Neutrophil (primary cell): ENCODE measurements at regions not wholly inside any gene's neighbourhood (a gene's known extent, or its start where the extent isn't known, plus 50 kb on each side); places are given as distances from the start of the nearest gene placed in this dataset.

Experiments used
- H3K27ac ChIP-seq: fragments of 200-600 bp; sonication (generic); 2 replicates; pipeline ENCODE4 v1.5.1; 2016; ENCODE audit warnings: mild to moderate bottlenecking, moderate library complexity
- H3K27me3 ChIP-seq: fragments of 200-600 bp; sonication (generic); 2 replicates; pipeline ENCODE4 v1.6.0; 2016; ENCODE audit warnings: mild to moderate bottlenecking
- H3K36me3 ChIP-seq: fragments of 200-600 bp; sonication (generic); 2 replicates; pipeline ENCODE4 v1.5.1; 2017
- H3K4me1 ChIP-seq, 2 experiments: fragments of 200-600 bp in 1 of 2; sonication (generic) in 1 of 2; 1 replicate in 1 of 2; 2 replicates in 1 of 2; pipeline versions ENCODE4 v1.5.1 to v1.6.1; 2013 to 2016; ENCODE audit warnings: low read depth in 1 of 2, low read length in 1 of 2, mild to moderate bottlenecking in 1 of 2, moderate library complexity in 1 of 2; ENCODE audit not compliant: control insufficient read depth in 1 of 2, insufficient read depth in 1 of 2
- H3K4me3 ChIP-seq, 2 experiments: fragments of 200-600 bp in 1 of 2; sonication (generic) in 1 of 2; 1 replicate in 1 of 2; 2 replicates in 1 of 2; pipeline ENCODE4 v1.5.1; 2013 to 2016; ENCODE audit warnings: low read depth in 1 of 2, low read length in 1 of 2, mild to moderate bottlenecking in 1 of 2, moderate library complexity in 1 of 2
- H3K9me3 ChIP-seq: fragments of 200-600 bp; sonication (generic); 2 replicates; pipeline ENCODE4 v1.5.1; 2016
- TF ChIP-seq, protein P1 (sequence below): fragments of 200-600 bp; sonication (generic); IDR thresholded peaks from 2 replicates; pipeline ENCODE4 v1.5.1; 2016; ENCODE audit warnings: antibody characterized with exemption

DNA sequence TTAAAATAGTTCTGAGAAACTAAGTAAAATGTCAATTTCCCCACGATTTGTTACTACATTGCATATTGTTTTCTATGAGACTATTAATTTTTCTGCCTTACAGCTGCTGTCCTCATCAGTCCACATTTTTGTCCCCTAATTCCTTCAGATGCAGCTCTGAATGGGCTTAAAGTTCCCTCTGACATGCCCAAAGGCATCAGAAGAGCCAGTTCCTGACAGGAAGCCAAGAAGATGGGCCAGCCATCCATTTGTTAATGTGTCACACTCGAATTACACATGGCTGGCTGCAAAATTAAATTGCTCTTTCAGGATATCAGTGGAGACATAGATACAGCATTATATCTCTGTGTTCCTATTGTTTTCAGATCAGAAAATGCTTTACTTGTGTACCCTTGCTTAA lies 1223.0 kb downstream of the EPHA7 start:
- Histone ChIP-seq H3K4me3 (no peak overlapping the region), H3K36me3 (no peaks in the 10 kb centered on the region), H3K9me3 (no peaks in the 10 kb centered on the region), H3K4me1 (no peaks in the 10 kb centered on the region), H3K27ac (no peak overlapping the region), H3K27me3 (no peaks in the 10 kb centered on the region)
- TF ChIP-seq, protein P1, sequence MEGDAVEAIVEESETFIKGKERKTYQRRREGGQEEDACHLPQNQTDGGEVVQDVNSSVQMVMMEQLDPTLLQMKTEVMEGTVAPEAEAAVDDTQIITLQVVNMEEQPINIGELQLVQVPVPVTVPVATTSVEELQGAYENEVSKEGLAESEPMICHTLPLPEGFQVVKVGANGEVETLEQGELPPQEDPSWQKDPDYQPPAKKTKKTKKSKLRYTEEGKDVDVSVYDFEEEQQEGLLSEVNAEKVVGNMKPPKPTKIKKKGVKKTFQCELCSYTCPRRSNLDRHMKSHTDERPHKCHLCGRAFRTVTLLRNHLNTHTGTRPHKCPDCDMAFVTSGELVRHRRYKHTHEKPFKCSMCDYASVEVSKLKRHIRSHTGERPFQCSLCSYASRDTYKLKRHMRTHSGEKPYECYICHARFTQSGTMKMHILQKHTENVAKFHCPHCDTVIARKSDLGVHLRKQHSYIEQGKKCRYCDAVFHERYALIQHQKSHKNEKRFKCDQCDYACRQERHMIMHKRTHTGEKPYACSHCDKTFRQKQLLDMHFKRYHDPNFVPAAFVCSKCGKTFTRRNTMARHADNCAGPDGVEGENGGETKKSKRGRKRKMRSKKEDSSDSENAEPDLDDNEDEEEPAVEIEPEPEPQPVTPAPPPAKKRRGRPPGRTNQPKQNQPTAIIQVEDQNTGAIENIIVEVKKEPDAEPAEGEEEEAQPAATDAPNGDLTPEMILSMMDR, result no peak

DNA sequence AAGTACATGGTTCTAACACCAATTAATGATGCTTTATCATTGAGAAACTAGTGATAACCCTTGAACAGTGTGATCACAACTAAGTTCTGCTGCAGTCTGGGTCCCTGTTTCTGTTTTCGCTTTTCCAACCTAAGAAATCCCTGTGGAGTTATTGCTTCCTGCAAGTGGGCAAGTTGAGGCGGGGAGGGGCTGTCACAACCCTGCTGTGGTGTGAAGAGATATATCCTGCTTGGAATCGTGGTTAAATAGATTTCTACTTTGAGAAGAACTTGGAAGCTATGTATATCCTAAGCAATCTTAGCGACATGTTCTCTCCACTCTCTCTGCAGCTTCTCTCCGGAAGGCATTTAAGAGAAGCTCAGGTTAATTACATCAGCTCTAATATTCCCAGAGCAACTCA lies 1223.6 kb downstream of the EPHA7 start:
- H3K27me3 ChIP-seq, result no peaks in the 10 kb centered on the region
- H3K9me3 ChIP-seq, result no peaks in the 10 kb centered on the region
- no peak overlapping the region for H3K27ac ChIP-seq
- H3K4me1 ChIP-seq, result no peaks in the 10 kb centered on the region
- TF ChIP-seq, protein P1, result no peak
- no peak overlapping the region for H3K4me3 ChIP-seq
- no peaks in the 10 kb centered on the region for H3K36me3 ChIP-seq

DNA sequence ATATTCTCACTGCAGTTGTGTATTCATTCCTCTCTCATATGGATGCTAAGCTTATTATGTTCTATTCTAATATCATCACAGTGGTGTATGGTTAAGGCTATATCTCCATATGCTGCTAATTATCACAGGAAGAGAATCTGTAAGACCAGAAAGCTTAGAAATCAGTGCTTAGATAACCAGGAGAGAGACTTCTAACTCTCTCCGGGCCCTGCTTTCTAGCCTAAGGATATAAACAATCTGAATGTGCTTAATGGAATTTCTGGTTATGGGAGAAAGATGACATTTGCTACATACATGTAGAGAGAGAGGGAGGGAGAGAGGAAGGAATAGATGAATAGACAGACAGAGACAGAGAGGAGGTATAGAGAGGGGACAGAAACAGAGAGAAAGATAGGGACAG lies 1231.3 kb downstream of the EPHA7 start:
- H3K4me3 ChIP-seq, result no peak overlapping the region
- H3K4me1 ChIP-seq, result no peaks in the 10 kb centered on the region
- H3K9me3 ChIP-seq, result no peaks in the 10 kb centered on the region
- TF ChIP-seq, protein P1, result no peak
- no peaks in the 10 kb centered on the region for H3K36me3 ChIP-seq
- H3K27ac ChIP-seq, result no peak overlapping the region
- H3K27me3 ChIP-seq, result no peaks in the 10 kb centered on the region

DNA sequence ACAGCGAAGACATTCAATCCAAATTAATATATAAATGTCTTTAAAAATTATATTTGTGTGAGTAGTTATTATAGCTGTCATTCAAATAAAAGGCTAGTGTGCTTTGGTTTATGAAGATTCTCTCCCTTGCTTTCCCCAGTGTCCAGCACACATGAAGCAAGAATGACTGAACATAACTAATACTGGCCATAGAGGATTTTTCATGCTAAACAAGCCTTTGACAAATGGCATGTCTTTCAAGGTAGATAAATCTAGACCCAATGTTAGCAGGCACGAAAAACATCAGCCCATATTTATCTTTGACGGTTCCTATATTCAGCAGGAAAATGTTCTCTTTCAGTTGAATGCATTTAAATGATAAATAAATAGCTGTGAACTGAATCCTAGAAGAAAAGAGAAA lies 1234.4 kb downstream of the EPHA7 start:
- TF ChIP-seq, protein P1, result no peak
- no peak overlapping the region for H3K27ac ChIP-seq
- H3K9me3 ChIP-seq, result no peaks in the 10 kb centered on the region
- no peaks in the 10 kb centered on the region for H3K27me3 ChIP-seq
- no peak overlapping the region for H3K4me3 ChIP-seq
- H3K4me1 ChIP-seq, result no peaks in the 10 kb centered on the region
- no peaks in the 10 kb centered on the region for H3K36me3 ChIP-seq

DNA sequence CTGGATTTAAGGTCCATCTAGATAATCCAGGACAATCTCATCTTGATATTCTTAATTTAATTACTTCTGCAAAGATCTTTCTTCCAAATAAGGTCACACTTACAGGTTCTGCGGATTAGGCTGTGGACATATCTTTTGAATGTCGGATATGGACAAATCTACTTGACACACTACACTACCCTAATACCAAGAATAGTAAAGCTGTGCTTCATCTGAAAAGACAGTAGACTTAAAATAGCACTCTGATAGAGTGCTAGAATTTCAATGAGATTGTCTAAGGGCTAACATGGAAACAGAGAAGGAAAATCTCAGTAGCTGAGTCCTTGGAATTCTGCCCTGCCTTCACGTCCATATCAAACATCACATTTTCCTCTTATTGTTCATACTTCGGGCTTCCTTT lies 1238.0 kb downstream of the EPHA7 start:
- no peaks in the 10 kb centered on the region for H3K9me3 ChIP-seq
- H3K4me3 ChIP-seq, result no peak overlapping the region
- no peaks in the 10 kb centered on the region for H3K4me1 ChIP-seq
- TF ChIP-seq, protein P1, result no peak
- H3K27ac ChIP-seq, result no peak overlapping the region
- no peaks in the 10 kb centered on the region for H3K27me3 ChIP-seq
- no peaks in the 10 kb centered on the region for H3K36me3 ChIP-seq

DNA sequence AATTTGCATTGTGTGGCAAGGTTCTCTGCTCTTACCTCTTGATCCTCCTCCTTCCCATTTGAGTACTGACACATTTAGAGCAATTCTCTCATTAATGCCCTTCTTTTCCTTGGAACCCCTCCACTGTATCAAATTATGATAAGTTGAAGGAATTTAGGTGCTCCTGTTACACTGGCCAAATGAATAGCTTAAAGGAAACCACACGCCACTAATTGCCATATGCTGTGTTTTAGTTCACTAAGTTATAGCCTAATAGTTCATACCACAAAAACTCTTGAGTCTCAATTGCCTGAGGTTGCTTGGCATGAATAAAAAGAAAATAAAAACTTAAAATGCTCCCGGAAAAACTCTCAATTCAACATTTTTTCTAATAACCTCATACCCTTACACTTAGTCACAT lies 1239.3 kb downstream of the EPHA7 start:
- no peak overlapping the region for H3K4me3 ChIP-seq
- no peaks in the 10 kb centered on the region for H3K27me3 ChIP-seq
- TF ChIP-seq, protein P1, result no peak
- H3K27ac ChIP-seq, result no peak overlapping the region
- H3K9me3 ChIP-seq, result no peaks in the 10 kb centered on the region
- H3K36me3 ChIP-seq, result no peaks in the 10 kb centered on the region
- H3K4me1 ChIP-seq, result no peaks in the 10 kb centered on the region
